Calu3 (cell line): ENCODE measurements at regions not wholly inside any gene's neighbourhood (a gene's known extent, or its start where the extent isn't known, plus 50 kb on each side); places are given as distances from the start of the nearest gene placed in this dataset.

ENCODE experiments used
- BruUV-seq: library from RNA; stranded (reverse); fragments of 400-500 nt; replicated peaks from 2 replicates; lab custom pipeline; 2021; lab: Mats Ljungman, UMichigan
- CTCF ChIA-PET: fragments of 300-600 bp; sonication (Branson Sonifier 250); formaldehyde crosslinking; loops from one replicate; lab custom pipeline; 2022; ENCODE audit warnings: antibody characterized with exemption; lab: Charles Lee
- DNase-seq: peaks from one replicate; pipeline ENCODE4 v3.0.0; 2022
- H3K27ac Mint-ChIP-seq: one replicate; pipeline ENCODE4 v1.8.0; 2022; ENCODE audit warnings: mixed read lengths; ENCODE audit not compliant: unreplicated experiment
- H3K27me3 Mint-ChIP-seq: one replicate; pipeline ENCODE4 v1.8.0; 2022; ENCODE audit warnings: mixed read lengths; ENCODE audit not compliant: unreplicated experiment
- H3K36me3 Mint-ChIP-seq: one replicate; pipeline ENCODE4 v1.8.0; 2022; ENCODE audit warnings: mild to moderate bottlenecking, moderate library complexity, mixed read lengths; ENCODE audit not compliant: insufficient read depth, unreplicated experiment
- H3K4me1 Mint-ChIP-seq: one replicate; pipeline ENCODE4 v1.8.0; 2022; ENCODE audit warnings: mild to moderate bottlenecking, low read depth, mixed read lengths; ENCODE audit not compliant: unreplicated experiment
- H3K4me3 Mint-ChIP-seq: one replicate; pipeline ENCODE4 v1.8.0; 2022; ENCODE audit warnings: mild to moderate bottlenecking, low read depth, moderate library complexity, mixed read lengths; ENCODE audit not compliant: unreplicated experiment
- H3K9me3 Mint-ChIP-seq: one replicate; pipeline ENCODE4 v1.8.0; 2022; ENCODE audit warnings: low read depth, mixed read lengths; ENCODE audit not compliant: unreplicated experiment
- CTCF ChIP-seq: fragments of 200-600 bp; IDR thresholded peaks from one replicate; pipeline ENCODE4 v1.8.0; 2022; ENCODE audit warnings: antibody characterized with exemption; ENCODE audit not compliant: unreplicated experiment
- intact Hi-C: fragments of 100-400 bp; cut with micrococcal nuclease; formaldehyde crosslinking; loops from one replicate; pipeline ENCODE4 v1.10.0; 2022; ENCODE audit not compliant: unreplicated experiment

- Mint-ChIP-seq H3K36me3 (no peaks in the 10 kb centered on the region), H3K4me1 (no peaks in the 10 kb centered on the region), H3K4me3 (no peak overlapping the region), H3K27me3 (no peaks in the 10 kb centered on the region), H3K9me3 (no peaks in the 10 kb centered on the region), H3K27ac (no peak overlapping the region)
- no TSS peak for BruUV-seq
- CTCF ChIA-PET, result no interaction called here
- no peak for DNase-seq
- intact Hi-C loops, result no loop called here
- TF ChIP-seq CTCF, result no peak
Measured at GRCh38 chr13:82294226-82294625, 1588.0 kb downstream of the SLITRK1 start.

GRCh38 chr13:82292334-82292733, 1589.9 kb downstream of the SLITRK1 start:
- intact Hi-C loops, result no loop called here
- H3K27me3 Mint-ChIP-seq, result no peaks in the 10 kb centered on the region
- CTCF ChIA-PET, result no interaction called here
- H3K4me3 Mint-ChIP-seq, result no peak overlapping the region
- no peaks in the 10 kb centered on the region for H3K4me1 Mint-ChIP-seq
- no peak for DNase-seq
- H3K9me3 Mint-ChIP-seq, result no peaks in the 10 kb centered on the region
- no peak overlapping the region for H3K27ac Mint-ChIP-seq
- H3K36me3 Mint-ChIP-seq, result no peaks in the 10 kb centered on the region
- no TSS peak for BruUV-seq
- no peak for TF ChIP-seq CTCF

GRCh38 chr13:82291852-82292251, 1590.4 kb downstream of the SLITRK1 start:
- Mint-ChIP-seq H3K36me3 (no peaks in the 10 kb centered on the region), H3K4me1 (no peaks in the 10 kb centered on the region), H3K9me3 (no peaks in the 10 kb centered on the region), H3K27me3 (no peaks in the 10 kb centered on the region), H3K4me3 (no peak overlapping the region), H3K27ac (no peak overlapping the region)
- no peak for TF ChIP-seq CTCF
- CTCF ChIA-PET, result no interaction called here
- no peak for DNase-seq
- intact Hi-C loops, result no loop called here
- no TSS peak for BruUV-seq

GRCh38 chr13:82275644-82276043, 1606.6 kb downstream of the SLITRK1 start:
- H3K27ac Mint-ChIP-seq, result no peak overlapping the region
- intact Hi-C loops, result no loop called here
- no peaks in the 10 kb centered on the region for H3K4me1 Mint-ChIP-seq
- BruUV-seq, result no TSS peak
- H3K9me3 Mint-ChIP-seq, result no peaks in the 10 kb centered on the region
- TF ChIP-seq CTCF, result no peak
- no peak overlapping the region for H3K4me3 Mint-ChIP-seq
- no peak for DNase-seq
- no peaks in the 10 kb centered on the region for H3K27me3 Mint-ChIP-seq
- CTCF ChIA-PET, result no interaction called here
- H3K36me3 Mint-ChIP-seq, result no peaks in the 10 kb centered on the region

GRCh38 chr13:82259284-82259683, 1623.0 kb downstream of the SLITRK1 start:
- intact Hi-C loops, result no loop called here
- Mint-ChIP-seq H3K27ac (no peak overlapping the region), H3K4me3 (no peak overlapping the region)

More at GRCh38 chr13:82259284-82259683, 1623.0 kb downstream of the SLITRK1 start:
- Mint-ChIP-seq H3K27me3 (no peaks in the 10 kb centered on the region), H3K4me1 (no peaks in the 10 kb centered on the region), H3K36me3 (no peaks in the 10 kb centered on the region), H3K9me3 (no peaks in the 10 kb centered on the region)
- CTCF ChIA-PET, result no interaction called here
- no peak for DNase-seq
- no peak for TF ChIP-seq CTCF
- BruUV-seq, result no TSS peak
